SK-N-SH treated with all-trans-retinoic acid at 6 μM for 48 hours (cell line): ENCODE measurements at regions not wholly inside any gene's neighbourhood (a gene's known extent, or its start where the extent isn't known, plus 50 kb on each side); places are given as distances from the start of the nearest gene placed in this dataset.

ENCODE experiments used
- ATAC-seq: fragments of 200-7000 bp; cut with Tn5 transposase; 3 replicates; pipeline ENCODE4 v1.9.1; 2020; ENCODE audit warnings: mild to moderate bottlenecking, moderate library complexity
- ARNTL ChIP-seq: fragments of 450-650 bp; formaldehyde crosslinking; IDR thresholded peaks from 2 replicates; pipeline ENCODE4 v1.5.0; 2020; ENCODE audit warnings: low read depth, mild to moderate bottlenecking, moderate library complexity, borderline replicate concordance
- BACH2 ChIP-seq: fragments of 250-450 bp; sonication (Bioruptor Pico); IDR thresholded peaks from 2 replicates; pipeline ENCODE4 v1.9.0; 2021; ENCODE audit warnings: mild to moderate bottlenecking, borderline replicate concordance
- CREB5 ChIP-seq: fragments of 250-450 bp; sonication (Bioruptor Pico); IDR thresholded peaks from 2 replicates; pipeline ENCODE4 v1.5.1; 2020; ENCODE audit warnings: low read depth, mild to moderate bottlenecking, moderate library complexity
- CSDC2 ChIP-seq: fragments of 250-450 bp; sonication (Bioruptor Pico); IDR thresholded peaks from 2 replicates; pipeline ENCODE4 v1.5.0; 2020; ENCODE audit warnings: mild to moderate bottlenecking, moderate library complexity
- CSRNP3 ChIP-seq: fragments of 250-450 bp; sonication (Bioruptor Pico); IDR thresholded peaks from 2 replicates; pipeline ENCODE4 v1.5.1; 2021; ENCODE audit warnings: mild to moderate bottlenecking, moderate library complexity
- ESRRG ChIP-seq: fragments of 250-450 bp; sonication (Bioruptor Pico); IDR thresholded peaks from 2 replicates; pipeline ENCODE4 v1.6.1; 2021; ENCODE audit warnings: mild to moderate bottlenecking
- GLIS3 ChIP-seq: fragments of 250-450 bp; sonication (Bioruptor Pico); IDR thresholded peaks from 2 replicates; pipeline ENCODE4 v1.5.0; 2020; ENCODE audit warnings: mild to moderate bottlenecking, moderate library complexity
- OSR1 ChIP-seq: fragments of 250-450 bp; sonication (Bioruptor Pico); IDR thresholded peaks from 2 replicates; pipeline ENCODE4 v1.8.0; 2022; ENCODE audit warnings: moderate library complexity, mild to moderate bottlenecking, inconsistent platforms
- POU6F1 ChIP-seq: fragments of 250-450 bp; sonication (Bioruptor Pico); IDR thresholded peaks from 2 replicates; pipeline ENCODE4 v1.8.0; 2021; ENCODE audit warnings: low read depth, mild to moderate bottlenecking, moderate library complexity, borderline replicate concordance
- PPARA ChIP-seq: fragments of 250-450 bp; sonication (Bioruptor Pico); IDR thresholded peaks from 2 replicates; pipeline ENCODE4 v1.5.0; 2020; ENCODE audit warnings: mild to moderate bottlenecking, borderline replicate concordance
- RARB ChIP-seq: fragments of 250-450 bp; sonication (Bioruptor Pico); IDR thresholded peaks from 2 replicates; pipeline ENCODE4 v1.8.0; 2021; ENCODE audit warnings: mild to moderate bottlenecking, moderate library complexity
- SNAI2 ChIP-seq: fragments of 250-450 bp; sonication (Bioruptor Pico); IDR thresholded peaks from 2 replicates; pipeline ENCODE4 v1.5.0; 2020; ENCODE audit warnings: mild to moderate bottlenecking, moderate library complexity
- TCF4 ChIP-seq: fragments of 250-450 bp; sonication (Bioruptor Pico); IDR thresholded peaks from 2 replicates; pipeline ENCODE4 v1.8.0; 2021; ENCODE audit warnings: mild to moderate bottlenecking, moderate library complexity, borderline replicate concordance
- TOX ChIP-seq: fragments of 250-450 bp; sonication (Bioruptor Pico); IDR thresholded peaks from 2 replicates; pipeline ENCODE4 v1.8.0; 2021; ENCODE audit warnings: mild to moderate bottlenecking, moderate library complexity, borderline replicate concordance
- ZC3H10 ChIP-seq: fragments of 250-450 bp; sonication (Bioruptor Pico); IDR thresholded peaks from 2 replicates; pipeline ENCODE4 v1.5.1; 2021; ENCODE audit warnings: mild to moderate bottlenecking, moderate library complexity
- ZFP3 ChIP-seq: fragments of 250-450 bp; sonication (Bioruptor Pico); IDR thresholded peaks from 2 replicates; pipeline ENCODE4 v1.5.0; 2020; ENCODE audit warnings: mild to moderate bottlenecking, moderate library complexity
- ZFP30 ChIP-seq: fragments of 450-650 bp; formaldehyde crosslinking; IDR thresholded peaks from 2 replicates; pipeline ENCODE4 v1.5.0; 2022; ENCODE audit warnings: mild to moderate bottlenecking, moderate library complexity
- ZNF565 ChIP-seq: fragments of 450-650 bp; formaldehyde crosslinking; conservative IDR thresholded peaks from 2 replicates; pipeline ENCODE4 v1.5.0; 2020; ENCODE audit warnings: low read depth, mild to moderate bottlenecking, moderate library complexity
- ZNF70 ChIP-seq: fragments of 450-650 bp; formaldehyde crosslinking; IDR thresholded peaks from 2 replicates; pipeline ENCODE4 v1.5.0; 2020; ENCODE audit warnings: mild to moderate bottlenecking, moderate library complexity

- TF ChIP-seq BACH2 (CRISPR knock-in tag) (no peak), TOX (CRISPR knock-in tag) (no peak), ZNF70 (CRISPR knock-in tag) (no peak)
- ATAC-seq: no peak
These were observed 56.0 kb upstream of the PRELP start for GRCh38 chr1:203419558-203419957.

- TF ChIP-seq ARNTL (CRISPR knock-in tag): no peak
- TF ChIP-seq CSDC2 (CRISPR knock-in tag): no peak
- TF ChIP-seq CSRNP3 (CRISPR knock-in tag): no peak
- TF ChIP-seq OSR1 (CRISPR knock-in tag): no peak
- no peak for TF ChIP-seq BACH2 (CRISPR knock-in tag)
- TF ChIP-seq ESRRG (CRISPR knock-in tag): no peak
- TF ChIP-seq SNAI2 (CRISPR knock-in tag): no peak
- no peak for TF ChIP-seq POU6F1 (CRISPR knock-in tag)
- TF ChIP-seq RARB (CRISPR knock-in tag): no peak
- no peak for TF ChIP-seq GLIS3
These were observed 55.3 kb upstream of the PRELP start for GRCh38 chr1:203420263-203420662.

GRCh38 chr1:203421246-203421645 is 54.4 kb upstream of the PRELP start:
- TF ChIP-seq ESRRG (CRISPR knock-in tag): no peak
- TF ChIP-seq OSR1 (CRISPR knock-in tag): no peak
- no peak for TF ChIP-seq ZC3H10
- TF ChIP-seq ZFP30 (CRISPR knock-in tag): no peak
- no peak for TF ChIP-seq CSDC2 (CRISPR knock-in tag)
- no peak for TF ChIP-seq ZNF565 (CRISPR knock-in tag)
- TF ChIP-seq CREB5 (CRISPR knock-in tag): no peak
- no peak for TF ChIP-seq TOX (CRISPR knock-in tag)
- no peak for TF ChIP-seq ZFP3 (CRISPR knock-in tag)
- TF ChIP-seq POU6F1 (CRISPR knock-in tag): no peak
- no peak for TF ChIP-seq GLIS3
- no peak for TF ChIP-seq ZNF70 (CRISPR knock-in tag)
- no peak for TF ChIP-seq SNAI2 (CRISPR knock-in tag)
- TF ChIP-seq, all 23 proteins: peak for 0
- no peak for ATAC-seq

More at GRCh38 chr1:203420263-203420662, 55.3 kb upstream of the PRELP start:
- ATAC-seq: no peak

- no peak for TF ChIP-seq TOX (CRISPR knock-in tag)
- TF ChIP-seq TCF4 (CRISPR knock-in tag): no peak
- TF ChIP-seq OSR1 (CRISPR knock-in tag): no peak
- no peak for TF ChIP-seq PPARA (CRISPR knock-in tag)
- no peak for TF ChIP-seq ZC3H10
- TF ChIP-seq ESRRG (CRISPR knock-in tag): no peak
- TF ChIP-seq ZNF70 (CRISPR knock-in tag): no peak
- no peak for TF ChIP-seq CSDC2 (CRISPR knock-in tag)
- no peak for TF ChIP-seq POU6F1 (CRISPR knock-in tag)
- no peak for ATAC-seq
These were observed 53.5 kb upstream of the PRELP start for GRCh38 chr1:203422116-203422515.
